ENCODE measurements at regions not wholly inside any gene's neighbourhood (a gene's known extent, or its start where the extent isn't known, plus 50 kb on each side); places are given as distances from the start of the nearest gene placed in this dataset.

- DNase-seq, result peak; percentile 10
These were observed 663.0 kb downstream of the FOXD4L5 start for GRCh38 chr9:64622058-64622457.
